CD14-positive monocyte (primary cell): ENCODE measurements at regions not wholly inside any gene's neighbourhood (a gene's known extent, or its start where the extent isn't known, plus 50 kb on each side); places are given as distances from the start of the nearest gene placed in this dataset.

Source experiments
- DNase-seq, 3 donors: peaks; one replicate each; pipeline ENCODE4 v3.0.0-alpha.2; 2011 to 2022
- H2AFZ ChIP-seq: 2 replicates; pipeline ENCODE4 v1.6.0; 2012; ENCODE audit warnings: mild to moderate bottlenecking, low read depth, low read length, inconsistent platforms; ENCODE audit not compliant: insufficient read depth, poor library complexity, severe bottlenecking
- H3K27ac ChIP-seq, 2 donors: 1 replicate in 1 of 2; 2 replicates in 1 of 2; pipeline ENCODE4 v1.5.1; 2012 to 2013; ENCODE audit warnings: low read length in 2 of 2, control low read depth in 1 of 2, inconsistent platforms in 1 of 2, low read depth in 1 of 2, mild to moderate bottlenecking in 1 of 2
- H3K27me3 ChIP-seq, 2 donors: one replicate each; pipeline versions ENCODE4 v1.6.0 to v1.6.1; 2011 to 2013; ENCODE audit warnings: low read length in 2 of 2; ENCODE audit not compliant: control insufficient read depth in 2 of 2, insufficient read depth in 2 of 2
- H3K36me3 ChIP-seq, 2 donors: replicated peaks in 1 of 2; 1 replicate in 1 of 2; 2 replicates in 1 of 2; pipeline versions ENCODE4 v1.5.1 to v1.6.1; 2012 to 2013; ENCODE audit warnings: low read length in 2 of 2, control low read depth in 1 of 2, inconsistent platforms in 1 of 2, mild to moderate bottlenecking in 1 of 2; ENCODE audit not compliant: insufficient read depth in 2 of 2, control insufficient read depth in 1 of 2
- H3K4me1 ChIP-seq, 2 donors: 1 replicate in 1 of 2; 2 replicates in 1 of 2; pipeline versions ENCODE4 v1.5.1 to v1.6.1; 2012 to 2013; ENCODE audit warnings: low read length in 2 of 2, control low read depth in 1 of 2, inconsistent platforms in 1 of 2, mild to moderate bottlenecking in 1 of 2, moderate library complexity in 1 of 2; ENCODE audit not compliant: insufficient read depth in 2 of 2, control insufficient read depth in 1 of 2
- H3K4me2 ChIP-seq: replicated peaks from 2 replicates; pipeline ENCODE3; 2012; ENCODE audit warnings: low read length, moderate library complexity, mild to moderate bottlenecking; ENCODE audit not compliant: poor library complexity, severe bottlenecking; ENCODE audit errors: extremely low read depth
- H3K4me3 ChIP-seq, 3 experiments: fragments of 200-600 bp in 1 of 3; sonication (generic) in 1 of 3; replicated peaks in 1 of 3; 1 replicate in 2 of 3; 2 replicates in 1 of 3; pipeline ENCODE4 v1.5.1; 2011 to 2013; ENCODE audit warnings: low read length in 3 of 3, mild to moderate bottlenecking in 3 of 3, control low read depth in 2 of 3, low read depth in 2 of 3, inconsistent platforms in 1 of 3, moderate library complexity in 1 of 3
- H3K79me2 ChIP-seq: 2 replicates; pipeline ENCODE4 v1.6.0; 2012; ENCODE audit warnings: mild to moderate bottlenecking, control low read depth, inconsistent platforms, low read length, moderate library complexity; ENCODE audit not compliant: insufficient read depth
- H3K9ac ChIP-seq: 2 replicates; pipeline ENCODE4 v1.6.0; 2017; ENCODE audit warnings: low read length, mild to moderate bottlenecking; ENCODE audit not compliant: insufficient read depth, poor library complexity, severe bottlenecking
- H3K9me3 ChIP-seq, 2 donors: replicated peaks in 1 of 2; 1 replicate in 1 of 2; 2 replicates in 1 of 2; pipeline versions ENCODE4 v1.5.1 to v1.6.1; 2012 to 2013; ENCODE audit warnings: low read length in 2 of 2, control low read depth in 1 of 2; ENCODE audit not compliant: control insufficient read depth in 1 of 2, insufficient read depth in 1 of 2
- H4K20me1 ChIP-seq: 2 replicates; pipeline ENCODE4 v1.6.0; 2012; ENCODE audit warnings: mild to moderate bottlenecking, low read length, control low read depth, moderate library complexity; ENCODE audit not compliant: insufficient read depth
- H3K27ac Mint-ChIP-seq, 7 donors: one replicate each; pipeline ENCODE4 v1.8.0; 2020; ENCODE audit warnings: mild to moderate bottlenecking in 7 of 7, mixed read lengths in 7 of 7, moderate library complexity in 6 of 7, inconsistent platforms in 2 of 7
- H3K27me3 Mint-ChIP-seq, 3 donors: one replicate each; pipeline ENCODE4 v1.8.0; 2021 to 2022; ENCODE audit warnings: low read depth in 3 of 3, mild to moderate bottlenecking in 3 of 3, mixed read lengths in 3 of 3, moderate library complexity in 3 of 3, inconsistent platforms in 1 of 3
- H3K36me3 Mint-ChIP-seq, 2 donors: one replicate each; pipeline ENCODE4 v1.8.0; 2020; ENCODE audit warnings: mixed read lengths in 2 of 2, inconsistent platforms in 1 of 2, mild to moderate bottlenecking in 1 of 2
- H3K4me1 Mint-ChIP-seq: one replicate; pipeline ENCODE4 v1.8.0; 2020; ENCODE audit warnings: mild to moderate bottlenecking, mixed read lengths
- H3K4me3 Mint-ChIP-seq, 2 donors: one replicate each; pipeline ENCODE4 v1.8.0; 2020; ENCODE audit warnings: mild to moderate bottlenecking in 2 of 2, mixed read lengths in 2 of 2, moderate library complexity in 1 of 2
- H3K9me3 Mint-ChIP-seq, 7 donors: one replicate each; pipeline ENCODE4 v1.8.0; 2020 to 2022; ENCODE audit warnings: mixed read lengths in 7 of 7, mild to moderate bottlenecking in 6 of 7, moderate library complexity in 6 of 7, inconsistent platforms in 2 of 7
- CTCF ChIP-seq: fragments of 200-600 bp; IDR thresholded peaks from one replicate; pipeline ENCODE4 v1.8.0; 2022; ENCODE audit warnings: antibody characterized with exemption, mild to moderate bottlenecking
- WGBS: methylation state at CpG from one replicate; pipeline ENCODE4 v1.1.5; 2013; ENCODE audit warnings: missing lambda C conversion rate; ENCODE audit not compliant: insufficient coverage; 5-methylcytosine and 5-hydroxymethylcytosine counted together
- intact Hi-C, 2 donors: fragments of 100-400 bp; cut with micrococcal nuclease; formaldehyde crosslinking; loops; one replicate each; pipeline versions ENCODE4 v1.15.0 to v1.15.1; 2023

GRCh38 chr18:10289251-10289650 lies 165.2 kb upstream of the APCDD1 start:
- H3K9ac ChIP-seq: peak overlapping the region; percentile 74
- H4K20me1 ChIP-seq: no peaks in the 10 kb centered on the region
- intact Hi-C loops: no loop called here
- H2AFZ ChIP-seq: no peak overlapping the region
- Mint-ChIP-seq H3K4me3 (peak overlapping the region; percentile 49 to 64), H3K27ac (peak overlapping the region; percentile 91 to 98 (median 97)), H3K36me3 (peaks cover 13 to 14% of the 10 kb centered on the region in 2 donors), H3K4me1 (peaks cover 88% of the 10 kb centered on the region), H3K27me3 (peaks cover 0 to 5% (median 2%) of the 10 kb centered on the region in 3 donors), H3K9me3 (peaks cover 9 to 12% (median 11%) of the 10 kb centered on the region in 7 donors)
- peak overlapping the region in 1 of 3 experiments; percentile 30 for H3K4me3 ChIP-seq
- peak overlapping the region; percentile 93 to 99 for H3K27ac ChIP-seq
- no peaks in the 10 kb centered on the region for H3K36me3 ChIP-seq
- DNase-seq: peak in 1 of 3 donors; percentile 51
- TF ChIP-seq CTCF: no peak
- WGBS: no CpG with 5 or more reads among the region's 4 CpGs
- H3K4me1 ChIP-seq: peaks cover 81 to 82% of the 10 kb centered on the region in 2 donors
- H3K4me2 ChIP-seq: peak overlapping the region; percentile 57
- H3K9me3 ChIP-seq: peaks cover 0 to 8% of the 10 kb centered on the region in 2 donors
- peaks cover 11% of the 10 kb centered on the region for H3K79me2 ChIP-seq
- H3K27me3 ChIP-seq: no peaks in the 10 kb centered on the region

- Histone ChIP-seq H3K27ac (peak overlapping the region; percentile 93 to 99), H3K9ac (peak overlapping the region; percentile 74), H3K27me3 (no peaks in the 10 kb centered on the region), H3K4me2 (peak overlapping the region; percentile 57), H3K9me3 (peaks cover 0 to 8% of the 10 kb centered on the region in 2 donors), H3K79me2 (peaks cover 11% of the 10 kb centered on the region), H3K36me3 (no peaks in the 10 kb centered on the region), H2AFZ (peak overlapping the region; percentile 51), H4K20me1 (no peaks in the 10 kb centered on the region), H3K4me3 (peak overlapping the region; percentile 8 to 51 (median 18)), H3K4me1 (peaks cover 73 to 75% of the 10 kb centered on the region in 2 donors)
- Mint-ChIP-seq H3K9me3 (peaks cover 9 to 12% (median 11%) of the 10 kb centered on the region in 7 donors), H3K36me3 (peaks cover 13 to 15% of the 10 kb centered on the region in 2 donors), H3K27ac (peak overlapping the region; percentile 93 to 98 (median 97)), H3K4me1 (peaks cover 86% of the 10 kb centered on the region), H3K27me3 (peaks cover 0 to 5% (median 2%) of the 10 kb centered on the region in 3 donors), H3K4me3 (peak overlapping the region; percentile 43 to 77)
- intact Hi-C loops: loop anchor here in 1 of 2 donors (2.0 kb wide), 1 partner anchor 15 kb away; no protein-coding TSS in a partner anchor
- no peak for TF ChIP-seq CTCF
- WGBS: 10% methylated on average over 2 of the region's 7 CpGs
- DNase-seq: peak; percentile 72 to 85 (median 74)
Measured at GRCh38 chr18:10289951-10290637, 164.3 kb upstream of the APCDD1 start.
